SK-N-MC (cell line): ENCODE measurements at regions not wholly inside any gene's neighbourhood (a gene's known extent, or its start where the extent isn't known, plus 50 kb on each side); places are given as distances from the start of the nearest gene placed in this dataset.

ENCODE experiments used
- EZH2 ChIP-seq: fragments of 200-600 bp; sonication (generic); IDR thresholded peaks from one replicate; pipeline ENCODE4 v1.6.1; 2017; ENCODE audit warnings: antibody characterized with exemption
- POLR2AphosphoS5 ChIP-seq: IDR thresholded peaks from 2 replicates; pipeline ENCODE4 v1.6.1; 2012; ENCODE audit warnings: mild to moderate bottlenecking, low read depth, low read length, borderline replicate concordance

GRCh38 chrX:69101683-69102251 lies 63.5 kb downstream of the PJA1 start:
- no peak for TF ChIP-seq POLR2AphosphoS5
- TF ChIP-seq EZH2 = no peak
